ENCODE measurements at regions not wholly inside any gene's neighbourhood (a gene's known extent, or its start where the extent isn't known, plus 50 kb on each side); places are given as distances from the start of the nearest gene placed in this dataset.
"Not testable (repeated sequence)": the region's sequence is repeated elsewhere in the genome, so short reads cannot be mapped to it uniquely, and the experiment has no call there.

- intact Hi-C loops (cut with DNase I): no loop called here
- no peak for DNase-seq (ENCODE audit: low spot score)
Measured at GRCh38 chr4:181004056-181004455, 1239.1 kb upstream of the TENM3 start.

- DNase-seq (ENCODE audit: low spot score): no peak
- intact Hi-C loops (cut with DNase I): no loop called here
Measured at GRCh38 chr4:181006499-181007260, 1236.5 kb upstream of the TENM3 start.

GRCh38 chr4:181007751-181008150 is 1235.5 kb upstream of the TENM3 start:
- intact Hi-C loops (cut with DNase I): no loop called here
- DNase-seq (ENCODE audit: low spot score): no peak

GRCh38 chr4:181008164-181008563 is 1235.0 kb upstream of the TENM3 start:
- intact Hi-C loops (cut with DNase I): no loop called here
- DNase-seq (ENCODE audit: low spot score): no peak

GRCh38 chr4:181013162-181013561 is 1230.0 kb upstream of the TENM3 start:
- intact Hi-C loops (cut with DNase I): no loop called here
- no peak for DNase-seq (ENCODE audit: low spot score)

- DNase-seq (ENCODE audit: low spot score): no peak
- intact Hi-C loops (cut with DNase I): no loop called here
Measured at GRCh38 chr4:181017038-181017437, 1226.2 kb upstream of the TENM3 start.

- DNase-seq (ENCODE audit: low spot score): no peak
- intact Hi-C loops (cut with DNase I): no loop called here
Measured at GRCh38 chr4:181018472-181018871, 1224.7 kb upstream of the TENM3 start.

- intact Hi-C loops (cut with DNase I): no loop called here
Measured at GRCh38 chr4:181018913-181019312, 1224.3 kb upstream of the TENM3 start.

GRCh38 chr4:181020456-181020855 is 1222.7 kb upstream of the TENM3 start:
- intact Hi-C loops (cut with DNase I): no loop called here
- no peak for DNase-seq (ENCODE audit: low spot score)

More at GRCh38 chr4:181018913-181019312, 1224.3 kb upstream of the TENM3 start:
- DNase-seq (ENCODE audit: low spot score): no peak

GRCh38 chr4:181021213-181021612 is 1222.0 kb upstream of the TENM3 start:
- intact Hi-C loops (cut with DNase I): no loop called here
- no peak for DNase-seq (ENCODE audit: low spot score)

GRCh38 chr4:181030135-181030921 is 1212.9 kb upstream of the TENM3 start:
- not testable (repeated sequence) for DNase-seq (ENCODE audit: low spot score)

GRCh38 chr4:181030961-181031360 is 1212.2 kb upstream of the TENM3 start:
- intact Hi-C loops (cut with DNase I): no loop called here
- DNase-seq (ENCODE audit: low spot score): no peak

More at GRCh38 chr4:181030135-181030921, 1212.9 kb upstream of the TENM3 start:
- intact Hi-C loops (cut with DNase I): not testable (repeated sequence)

GRCh38 chr4:181043486-181043885 is 1199.7 kb upstream of the TENM3 start:
- intact Hi-C loops (cut with DNase I): no loop called here
- DNase-seq (ENCODE audit: low spot score): no peak

- DNase-seq (ENCODE audit: low spot score): no peak
- intact Hi-C loops (cut with DNase I): no loop called here
Measured at GRCh38 chr4:181046809-181047208, 1196.4 kb upstream of the TENM3 start.

GRCh38 chr4:181051931-181052330 is 1191.3 kb upstream of the TENM3 start:
- intact Hi-C loops (cut with DNase I): no loop called here
- DNase-seq (ENCODE audit: low spot score): no peak

GRCh38 chr4:181061787-181062186 is 1181.4 kb upstream of the TENM3 start:
- intact Hi-C loops (cut with DNase I): no loop called here
- DNase-seq (ENCODE audit: low spot score): no peak

GRCh38 chr4:181063212-181063611 is 1180.0 kb upstream of the TENM3 start:
- no peak for DNase-seq (ENCODE audit: low spot score)
- intact Hi-C loops (cut with DNase I): no loop called here

- DNase-seq (ENCODE audit: low spot score): no peak
- intact Hi-C loops (cut with DNase I): no loop called here
Measured at GRCh38 chr4:181077341-181077740, 1165.9 kb upstream of the TENM3 start.

- intact Hi-C loops (cut with DNase I): no loop called here
- DNase-seq (ENCODE audit: low spot score): no peak
Measured at GRCh38 chr4:181078196-181078595, 1165.0 kb upstream of the TENM3 start.

GRCh38 chr4:181083757-181084361 is 1159.3 kb upstream of the TENM3 start:
- intact Hi-C loops (cut with DNase I): no loop called here
- no peak for DNase-seq (ENCODE audit: low spot score)

- intact Hi-C loops (cut with DNase I): no loop called here
- DNase-seq (ENCODE audit: low spot score): no peak
Measured at GRCh38 chr4:181085557-181085956, 1157.6 kb upstream of the TENM3 start.
